ENCODE measurements at regions not wholly inside any gene's neighbourhood (a gene's known extent, or its start where the extent isn't known, plus 50 kb on each side); places are given as distances from the start of the nearest gene placed in this dataset.
"Not testable (repeated sequence)": the region's sequence is repeated elsewhere in the genome, so short reads cannot be mapped to it uniquely, and the experiment has no call there.

- Histone ChIP-seq H3K79me2 (ENCODE audit: insufficient read depth) (no peaks in the 10 kb centered on the region), H3K9me3 (no peaks in the 10 kb centered on the region; the same call in 1 of the 2 replicates), H4K20me1 (ENCODE audit: insufficient read depth) (no peaks in the 10 kb centered on the region), H3K4me3 (ENCODE audit: low read depth in 2 of 2, low read length in 1 of 2) (no peak overlapping the region), H3F3A (replicated peaks; ENCODE audit: insufficient read depth) (no peaks in the 10 kb centered on the region), H3K36me3 (replicated peaks in 1 of 2; ENCODE audit: control insufficient read depth in 1 of 2, insufficient read depth in 2 of 2, low read length in 1 of 2) (no peaks in the 10 kb centered on the region), H3K9ac (no peak overlapping the region), H3K27ac (ENCODE audit: low read depth in 2 of 2, low read length in 1 of 2) (no peak overlapping the region), H3K4me2 (no peak overlapping the region), H3K9me2 (no peaks in the 10 kb centered on the region), H3K27me3 (ENCODE audit: insufficient read depth) (no peaks in the 10 kb centered on the region), H2AFZ (ENCODE audit: low read depth) (no peak overlapping the region), H3K4me1 (ENCODE audit: control insufficient read depth in 1 of 2, insufficient read depth in 2 of 2, low read depth in 1 of 2, low read length in 1 of 2) (no peaks in the 10 kb centered on the region)
- ChIA-PET CTCF (no interaction called here), POLR2A (no interaction called here)
- TF ChIP-seq GATA2 (CRISPR knock-in tag; IDR thresholded peaks at IDR 0.05), result no peak
- 13% methylated on average over 9 of the region's 9 CpGs for WGBS (ENCODE audit: low lambda C conversion rate)
- DNase-seq, result no peak
These were observed 1009.7 kb downstream of the VRK1 start for GRCh38 chr14:97806891-97807290.

- WGBS (ENCODE audit: low lambda C conversion rate), result 47% methylated on average over 4 of the region's 4 CpGs
- H3K4me2 ChIP-seq; H3K9me3 ChIP-seq; POLR2A ChIA-PET; H3K4me3 ChIP-seq (ENCODE audit: low read depth in 2 of 2, low read length in 1 of 2); H3K4me1 ChIP-seq (ENCODE audit: control insufficient read depth in 1 of 2, insufficient read depth in 2 of 2, low read depth in 1 of 2, low read length in 1 of 2); H3K79me2 ChIP-seq (ENCODE audit: insufficient read depth); H3K9me2 ChIP-seq; H3F3A ChIP-seq (replicated peaks; ENCODE audit: insufficient read depth); H4K20me1 ChIP-seq (ENCODE audit: insufficient read depth); H3K27me3 ChIP-seq (ENCODE audit: insufficient read depth); H2AFZ ChIP-seq (ENCODE audit: low read depth); H3K9ac ChIP-seq; CTCF ChIA-PET; H3K27ac ChIP-seq (ENCODE audit: low read depth in 2 of 2, low read length in 1 of 2); H3K36me3 ChIP-seq (replicated peaks in 1 of 2; ENCODE audit: control insufficient read depth in 1 of 2, insufficient read depth in 2 of 2, low read length in 1 of 2); DNase-seq: not testable (repeated sequence)
These were observed 1011.4 kb downstream of the VRK1 start for GRCh38 chr14:97808541-97808940.

GRCh38 chr14:97813556-97813955 is 1016.4 kb downstream of the VRK1 start:
- no peaks in the 10 kb centered on the region for H4K20me1 ChIP-seq (ENCODE audit: insufficient read depth)
- POLR2A ChIA-PET, result no interaction called here
- no peaks in the 10 kb centered on the region for H3K27me3 ChIP-seq (ENCODE audit: insufficient read depth)
- H3K36me3 ChIP-seq (replicated peaks in 1 of 2; ENCODE audit: control insufficient read depth in 1 of 2, insufficient read depth in 2 of 2, low read length in 1 of 2), result no peaks in the 10 kb centered on the region
- no peaks in the 10 kb centered on the region for H3K9me2 ChIP-seq
- CTCF ChIA-PET, result no interaction called here
- no peaks in the 10 kb centered on the region for H3K79me2 ChIP-seq (ENCODE audit: insufficient read depth)
- H3K4me2 ChIP-seq, result no peak overlapping the region
- no peaks in the 10 kb centered on the region for H3K9me3 ChIP-seq
- no peak overlapping the region for H3K9ac ChIP-seq
- TF ChIP-seq GATA2 (CRISPR knock-in tag; IDR thresholded peaks at IDR 0.05), result no peak
- no peak for TF ChIP-seq RCOR1 (IDR thresholded peaks at IDR 0.05; ENCODE audit: low read length)
- no peak for TF ChIP-seq RFX5 (IDR thresholded peaks at IDR 0.05; ENCODE audit: low read length)
- no peak for TF ChIP-seq IRF3 (IDR thresholded peaks at IDR 0.05; ENCODE audit: low read depth, low read length)
- TF ChIP-seq MAX (IDR thresholded peaks at IDR 0.05; ENCODE audit: low read depth), result no peak
- no peak for TF ChIP-seq USF2 (IDR thresholded peaks at IDR 0.05; ENCODE audit: borderline replicate concordance, low read depth, low read length)
- H3K4me1 ChIP-seq (ENCODE audit: control insufficient read depth in 1 of 2, insufficient read depth in 2 of 2, low read depth in 1 of 2, low read length in 1 of 2), result no peaks in the 10 kb centered on the region
- no peak overlapping the region for H3K4me3 ChIP-seq (ENCODE audit: low read depth in 2 of 2, low read length in 1 of 2)
- H2AFZ ChIP-seq (ENCODE audit: low read depth), result no peak overlapping the region
- H3K27ac ChIP-seq (ENCODE audit: low read depth in 2 of 2, low read length in 1 of 2), result no peak overlapping the region
- 43% methylated on average over 5 of the region's 5 CpGs for WGBS (ENCODE audit: low lambda C conversion rate)
- no peaks in the 10 kb centered on the region for H3F3A ChIP-seq (replicated peaks; ENCODE audit: insufficient read depth)
- no peak for DNase-seq

All from SK-N-SH (cell line).